GM18858 (cell line): ENCODE measurements at regions not wholly inside any gene's neighbourhood (a gene's known extent, or its start where the extent isn't known, plus 50 kb on each side); places are given as distances from the start of the nearest gene placed in this dataset.

Source experiments
- ATAC-seq: cut with Tn5 transposase; IDR thresholded peaks from one replicate; pipeline ENCODE4 v1.9.1; 2021; ENCODE audit not compliant: unreplicated experiment

DNA sequence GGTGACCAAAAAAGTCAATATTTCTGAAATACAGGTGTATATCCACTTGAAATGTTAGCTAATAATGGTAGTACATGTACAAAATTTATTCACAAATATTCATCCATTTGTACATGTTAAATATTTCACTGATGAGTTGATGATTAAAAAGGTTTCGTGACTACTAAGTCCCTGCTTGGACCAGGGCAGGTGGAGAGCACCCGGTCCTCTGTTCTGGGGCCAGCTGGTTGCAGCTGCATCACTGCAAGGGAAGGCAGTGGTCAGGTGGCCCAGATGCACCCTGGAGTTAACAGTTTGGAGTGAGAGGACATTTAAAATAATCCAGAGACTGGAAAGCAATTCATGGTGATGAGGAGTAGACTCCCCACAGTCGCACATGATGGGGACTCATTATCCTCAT lies 141.2 kb downstream of the ZBTB18 start:
- no peak for ATAC-seq

DNA sequence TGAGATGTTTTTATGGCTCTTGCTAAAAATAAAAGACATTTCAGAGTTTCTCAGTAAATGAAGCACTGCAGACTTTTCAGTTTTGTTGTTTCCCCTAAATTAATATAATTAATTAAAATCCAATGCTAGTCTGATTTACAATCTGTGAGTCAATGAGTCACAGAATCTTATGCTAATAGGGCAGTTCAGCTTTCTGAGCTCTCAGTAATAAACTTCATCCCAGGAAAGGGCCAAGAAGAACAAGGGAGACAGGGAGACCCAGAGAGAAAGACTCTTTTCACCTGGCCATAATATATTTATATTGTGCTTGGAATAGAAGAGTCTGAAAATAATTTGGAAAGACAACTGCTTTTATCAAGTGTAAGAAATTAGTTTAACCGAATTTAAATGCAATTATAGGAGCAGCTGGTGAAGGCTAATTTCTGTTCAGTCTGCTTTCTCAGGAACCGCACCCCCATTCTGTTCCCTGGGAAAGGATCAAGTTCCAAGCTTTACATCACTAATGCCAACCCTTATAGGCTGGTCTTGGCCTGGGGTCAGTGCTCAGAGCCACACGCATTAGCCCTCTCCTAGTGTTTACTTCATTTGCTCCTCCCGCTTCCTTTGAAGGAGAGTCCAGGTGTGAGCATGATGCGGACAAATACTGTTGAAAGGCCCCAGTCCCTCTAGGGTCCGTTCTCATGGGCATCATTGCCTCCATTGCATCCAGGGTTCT lies 145.6 kb downstream of the ZBTB18 start:
- ATAC-seq, result no peak

DNA sequence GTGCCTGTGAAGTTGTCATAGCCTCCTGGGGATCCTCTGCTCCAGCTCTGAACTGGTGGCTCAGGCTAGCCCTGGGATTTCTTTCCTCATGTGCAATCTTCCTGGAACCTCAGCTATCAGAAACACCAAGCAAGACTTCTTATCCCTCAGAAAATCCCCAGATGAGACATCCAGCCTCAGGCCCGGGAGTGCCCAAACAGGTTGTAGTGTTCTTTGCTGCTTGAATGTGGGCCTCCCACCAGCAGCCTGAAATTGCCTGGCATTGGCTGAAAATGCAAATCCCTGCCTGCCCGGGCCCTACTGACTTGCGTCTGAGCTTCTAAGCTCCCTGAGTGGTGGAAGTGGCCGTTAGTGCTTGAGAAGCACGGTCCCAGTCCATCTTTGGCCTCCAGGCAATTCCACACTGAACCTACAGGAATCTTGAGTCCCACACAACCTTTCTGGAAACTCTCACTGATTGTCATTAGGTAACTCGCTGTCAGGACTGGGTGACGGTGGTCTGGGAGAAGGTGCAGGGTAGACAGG lies 146.8 kb downstream of the ZBTB18 start:
- no peak for ATAC-seq

- no peak for ATAC-seq
Measured at GRCh38 chr1:244199902-244200301, 148.8 kb downstream of the ZBTB18 start.

GRCh38 chr1:244200596-244200995 lies 149.5 kb downstream of the ZBTB18 start:
- ATAC-seq, result no peak

DNA sequence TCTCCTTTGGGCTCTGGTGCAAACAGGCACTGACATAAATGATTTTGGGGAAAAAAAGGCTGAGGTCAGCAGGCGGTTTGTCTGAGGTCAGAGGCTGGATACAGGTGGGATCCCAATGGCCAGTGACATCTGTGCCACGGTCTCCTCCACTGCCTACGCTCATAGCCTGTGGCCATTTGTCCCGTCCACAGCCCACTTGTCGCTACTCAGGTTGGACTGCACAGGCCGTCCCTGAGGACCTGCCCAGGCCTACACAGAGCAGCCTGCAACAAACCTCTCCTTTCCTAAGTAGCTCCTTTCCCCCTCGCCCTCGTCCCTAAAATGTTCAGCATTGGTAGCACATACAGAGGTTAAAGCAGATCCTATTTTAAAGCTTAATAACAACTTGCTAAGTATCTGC lies 150.7 kb downstream of the ZBTB18 start:
- ATAC-seq, result no peak

GRCh38 chr1:244204004-244204403 lies 152.9 kb downstream of the ZBTB18 start:
- no peak for ATAC-seq

- ATAC-seq, result no peak
Measured at GRCh38 chr1:244205171-244205570, 154.1 kb downstream of the ZBTB18 start.

GRCh38 chr1:244205906-244206305 lies 154.8 kb downstream of the ZBTB18 start:
- no peak for ATAC-seq

DNA sequence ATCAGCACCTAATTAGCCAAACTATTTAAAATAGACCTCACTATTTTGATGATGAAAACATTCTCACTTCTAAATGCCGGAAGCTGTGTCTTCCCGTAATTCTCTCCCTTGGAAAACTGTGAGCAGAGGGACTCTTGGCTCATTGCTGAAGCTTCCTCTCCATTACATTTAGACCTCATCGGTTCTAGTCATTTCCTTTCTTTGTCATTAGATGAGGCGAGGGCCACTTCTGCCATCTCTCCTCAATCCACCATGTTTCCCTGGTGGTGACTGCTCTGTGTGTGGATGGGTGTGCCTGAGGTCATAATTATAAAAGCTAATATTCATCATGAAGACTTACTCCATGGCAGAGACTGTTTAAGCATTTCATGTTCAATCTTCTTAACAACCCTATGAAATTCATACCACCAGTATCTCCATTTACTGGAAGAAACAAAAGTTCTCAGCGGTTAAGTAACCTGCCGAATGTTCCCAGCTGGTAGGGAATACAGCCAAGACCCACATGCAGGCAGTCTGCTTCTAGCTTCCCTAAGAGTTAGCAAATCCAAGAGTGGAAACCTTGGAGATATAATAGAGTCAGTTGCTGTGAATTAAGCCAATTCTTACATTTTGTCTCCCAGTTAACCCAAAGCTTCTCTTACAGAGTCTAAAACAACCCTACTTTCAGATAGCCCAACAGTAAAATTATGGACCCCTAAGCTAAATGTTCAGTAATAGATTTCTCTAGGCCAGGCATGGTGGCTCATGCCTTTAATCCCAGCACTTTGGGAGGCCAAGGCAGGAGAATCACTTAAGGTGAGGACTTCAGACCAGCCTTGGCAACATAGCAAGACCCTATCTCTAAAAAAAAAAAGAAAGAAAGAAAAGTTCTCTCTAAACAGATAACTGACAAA lies 156.2 kb downstream of the ZBTB18 start:
- ATAC-seq, result no peak

DNA sequence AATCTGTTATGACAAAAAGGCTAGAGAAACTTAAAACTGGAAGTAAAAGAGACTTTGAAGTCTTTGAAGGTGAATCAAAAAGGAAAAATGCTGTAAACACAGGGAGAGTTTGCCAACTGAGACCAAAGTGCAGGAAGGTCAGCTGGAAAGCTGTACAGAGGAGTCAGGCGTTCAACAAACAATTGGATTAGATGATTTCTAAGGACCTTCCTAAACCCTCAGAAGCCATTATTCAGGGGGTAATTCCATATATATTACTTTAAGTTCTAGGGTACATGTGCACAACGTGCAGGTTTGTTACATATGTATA lies 156.8 kb downstream of the ZBTB18 start:
- ATAC-seq, result no peak

DNA sequence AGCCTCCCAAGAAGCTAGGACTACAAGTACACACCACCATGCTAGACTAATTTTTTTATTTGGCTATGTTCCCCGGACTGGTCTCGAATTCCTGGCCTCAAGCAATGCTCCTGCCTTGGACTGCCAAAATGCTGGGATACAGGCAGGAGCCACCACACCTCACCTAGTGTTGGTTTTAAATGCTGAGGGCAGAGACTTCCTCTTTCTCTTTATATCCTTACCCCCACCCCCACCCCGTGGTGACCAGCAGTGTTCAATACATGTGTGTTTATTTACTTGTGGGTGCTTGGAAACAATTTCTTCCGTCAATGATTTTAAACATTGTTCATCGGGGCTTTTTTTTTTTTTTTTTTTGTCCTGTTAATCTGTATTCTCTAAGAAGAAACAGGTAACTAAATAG lies 158.9 kb downstream of the ZBTB18 start:
- no peak for ATAC-seq

DNA sequence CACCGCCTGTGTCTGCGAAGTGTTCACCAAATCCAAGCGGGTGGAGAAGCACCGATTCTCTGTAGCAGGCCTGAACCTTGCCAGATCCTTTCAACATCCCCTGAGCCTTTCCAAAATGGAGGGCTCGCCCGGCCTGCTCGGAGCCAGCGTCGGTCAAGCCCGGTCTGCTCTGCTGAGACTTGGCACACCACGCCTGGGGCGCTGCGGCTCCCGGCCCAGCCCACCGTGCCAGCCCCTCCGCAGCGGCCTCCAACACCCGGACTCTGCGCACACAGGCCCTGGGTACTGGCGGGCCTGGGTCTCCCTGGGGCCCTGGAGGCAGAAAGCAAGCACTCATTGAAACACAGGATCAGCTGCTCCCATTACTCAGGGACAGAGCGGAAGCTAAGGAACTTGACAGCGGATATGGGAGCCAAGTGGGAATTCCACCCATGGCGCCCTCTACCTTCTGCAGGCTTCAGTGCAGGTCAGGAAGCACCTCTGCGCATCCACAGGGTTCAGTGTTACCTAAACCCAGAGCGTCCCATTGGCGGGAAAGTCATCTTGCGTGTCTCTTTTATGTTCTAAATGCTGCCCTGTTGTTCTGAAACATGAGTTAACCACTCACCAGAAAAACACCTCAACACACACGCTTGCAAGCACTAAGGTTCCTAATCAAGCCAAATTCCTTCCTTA lies 159.9 kb downstream of the ZBTB18 start:
- ATAC-seq, result no peak

GRCh38 chr1:244211559-244211944 lies 160.5 kb downstream of the ZBTB18 start:
- no peak for ATAC-seq

DNA sequence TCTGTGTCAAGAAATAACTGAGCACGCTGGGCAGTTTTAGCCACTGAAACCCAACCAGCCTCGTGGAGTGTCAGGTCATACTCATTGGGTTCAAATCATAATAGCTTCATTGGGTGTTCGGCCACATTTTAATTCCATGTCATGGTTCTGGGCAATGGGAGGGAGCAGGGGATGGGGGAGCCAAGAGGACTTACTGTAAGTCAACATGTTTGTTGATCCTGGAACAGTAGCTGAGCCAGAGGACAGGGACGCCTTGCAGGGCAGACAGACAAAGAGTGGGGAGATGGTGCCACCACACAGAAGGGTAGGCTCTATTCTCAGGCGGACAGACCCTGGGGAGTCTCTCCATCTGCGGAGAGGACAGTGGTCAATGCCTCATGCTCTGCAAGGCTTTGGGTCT lies 161.1 kb downstream of the ZBTB18 start:
- ATAC-seq, result no peak

DNA sequence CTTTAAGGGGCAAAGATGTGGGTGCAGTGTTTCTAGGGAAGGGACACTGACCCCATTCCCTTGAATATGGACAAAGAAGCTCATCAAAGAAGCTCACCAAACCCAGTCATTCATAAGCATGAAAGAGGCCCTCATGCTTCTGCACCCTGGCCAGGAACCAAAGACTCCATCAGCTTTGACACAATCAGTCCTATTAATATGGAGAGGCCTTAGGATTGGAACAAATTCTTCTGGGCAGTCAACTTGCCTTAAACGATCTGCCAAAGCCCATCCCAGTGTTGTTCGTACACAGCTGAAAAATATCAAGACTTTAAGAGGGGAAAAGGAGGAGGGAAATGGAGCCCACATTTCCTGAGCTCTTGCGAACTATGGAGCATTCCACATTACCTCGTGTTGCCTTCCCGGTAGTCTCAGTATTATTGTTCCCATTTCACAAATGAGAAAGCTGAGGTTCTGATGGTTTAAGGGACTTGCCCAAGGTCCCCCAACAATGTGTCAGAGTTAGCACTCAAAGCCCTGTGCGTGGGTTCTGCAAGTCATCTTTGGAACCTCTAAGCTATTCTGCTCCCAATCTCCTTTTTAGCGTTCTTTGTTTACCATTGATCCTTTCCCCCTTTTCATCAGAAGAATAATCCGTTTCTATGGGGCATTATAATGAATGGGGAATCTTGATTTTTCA lies 161.9 kb downstream of the ZBTB18 start:
- no peak for ATAC-seq

- ATAC-seq, result no peak
Measured at GRCh38 chr1:244214009-244214967, 163.2 kb downstream of the ZBTB18 start.

DNA sequence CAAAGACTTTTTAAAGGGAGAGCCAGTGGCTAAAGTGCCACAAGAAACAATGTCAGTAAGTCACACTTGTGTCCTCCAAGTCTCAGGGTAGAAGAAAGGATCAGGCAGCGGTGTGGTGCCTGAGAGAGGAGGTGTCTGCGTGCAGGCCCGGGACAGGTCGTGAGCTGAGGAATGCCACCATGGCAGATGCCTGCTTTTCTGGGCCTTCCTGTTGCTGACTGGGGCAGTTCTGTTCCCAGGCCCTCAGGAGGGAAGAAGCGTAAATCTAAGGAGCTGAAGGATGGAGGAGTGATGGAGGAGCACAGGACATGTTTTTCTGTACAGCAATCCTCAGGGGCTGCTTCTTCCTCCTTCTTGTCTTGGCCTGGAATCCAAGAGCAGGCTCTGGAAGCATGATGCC lies 165.8 kb downstream of the ZBTB18 start:
- no peak for ATAC-seq

GRCh38 chr1:244217711-244218110 lies 166.6 kb downstream of the ZBTB18 start:
- no peak for ATAC-seq

DNA sequence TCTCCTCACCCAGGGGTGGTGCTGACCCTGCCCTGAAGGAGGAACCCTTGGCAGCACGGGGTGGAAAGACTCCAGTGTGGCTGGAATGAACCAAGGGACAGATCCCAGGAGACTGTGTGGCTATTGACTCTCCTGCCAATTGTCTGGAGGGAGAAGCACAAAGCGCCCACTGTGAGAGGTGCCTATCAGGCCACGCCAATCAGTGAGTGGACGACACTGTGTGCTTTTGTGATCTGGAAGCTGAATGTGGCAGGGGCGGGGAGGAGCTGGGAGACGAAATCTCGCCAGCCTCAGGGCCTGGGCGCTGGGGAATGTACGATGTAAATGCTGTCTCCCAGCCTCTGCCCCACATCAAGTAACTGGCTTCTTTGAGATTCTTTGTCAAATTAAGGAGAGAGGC lies 167.1 kb downstream of the ZBTB18 start:
- no peak for ATAC-seq
